Esophagus muscularis mucosa (tissue), 3 donors: ENCODE measurements at regions not wholly inside any gene's neighbourhood (a gene's known extent, or its start where the extent isn't known, plus 50 kb on each side); places are given as distances from the start of the nearest gene placed in this dataset.

ENCODE experiments used
- POLR2A ChIP-seq: fragments of 450-650 bp; IDR thresholded peaks from one replicate; pipeline ENCODE4 v1.6.1; 2017; ENCODE audit warnings: antibody characterized with exemption, moderate library complexity, mild to moderate bottlenecking, low read depth
- TF ChIP-seq, protein P1 (sequence below), 3 experiments: fragments of 200-600 bp in 2 of 3; fragments of 450-650 bp in 1 of 3; sonication (generic) in 2 of 3; IDR thresholded peaks; one replicate each; pipeline ENCODE4 v1.5.1; 2017 to 2019; ENCODE audit warnings: antibody characterized with exemption in 3 of 3, mild to moderate bottlenecking in 2 of 3, moderate library complexity in 1 of 3

DNA sequence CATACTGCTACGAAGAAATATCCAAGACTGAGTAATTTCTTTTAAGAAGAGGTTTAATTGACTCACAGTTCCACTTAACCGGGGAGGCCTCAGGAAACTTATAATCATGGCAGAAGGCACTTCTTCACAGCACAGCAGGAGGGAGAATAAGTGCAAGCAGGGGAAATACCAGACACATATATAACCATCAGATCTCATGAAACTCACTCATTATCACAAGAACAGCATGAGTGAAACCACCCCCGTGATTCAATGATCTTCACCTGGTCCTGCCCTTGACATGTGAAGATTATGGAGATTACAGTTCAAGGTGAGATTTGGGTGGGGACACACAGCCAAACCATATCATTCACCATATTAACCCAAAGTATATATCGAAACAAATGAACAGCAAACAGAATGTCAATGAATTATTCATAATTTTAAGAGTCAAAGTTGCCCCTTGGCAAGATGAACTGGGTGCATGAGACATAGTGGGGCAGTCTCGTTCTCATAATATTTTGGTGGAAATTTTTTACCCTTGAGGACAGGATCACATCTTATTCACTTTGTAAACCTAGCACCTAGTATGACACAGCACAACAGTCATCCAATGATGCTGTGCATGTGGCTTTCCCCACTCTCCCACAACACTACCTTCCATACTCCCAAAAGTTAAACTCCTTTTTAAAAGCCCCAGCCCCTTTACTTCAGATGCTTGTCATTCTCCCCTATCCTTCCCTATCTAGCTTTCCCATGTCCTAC lies 425.3 kb downstream of the ZEB2 start:
- no peak for TF ChIP-seq POLR2A
- TF ChIP-seq, protein P1, sequence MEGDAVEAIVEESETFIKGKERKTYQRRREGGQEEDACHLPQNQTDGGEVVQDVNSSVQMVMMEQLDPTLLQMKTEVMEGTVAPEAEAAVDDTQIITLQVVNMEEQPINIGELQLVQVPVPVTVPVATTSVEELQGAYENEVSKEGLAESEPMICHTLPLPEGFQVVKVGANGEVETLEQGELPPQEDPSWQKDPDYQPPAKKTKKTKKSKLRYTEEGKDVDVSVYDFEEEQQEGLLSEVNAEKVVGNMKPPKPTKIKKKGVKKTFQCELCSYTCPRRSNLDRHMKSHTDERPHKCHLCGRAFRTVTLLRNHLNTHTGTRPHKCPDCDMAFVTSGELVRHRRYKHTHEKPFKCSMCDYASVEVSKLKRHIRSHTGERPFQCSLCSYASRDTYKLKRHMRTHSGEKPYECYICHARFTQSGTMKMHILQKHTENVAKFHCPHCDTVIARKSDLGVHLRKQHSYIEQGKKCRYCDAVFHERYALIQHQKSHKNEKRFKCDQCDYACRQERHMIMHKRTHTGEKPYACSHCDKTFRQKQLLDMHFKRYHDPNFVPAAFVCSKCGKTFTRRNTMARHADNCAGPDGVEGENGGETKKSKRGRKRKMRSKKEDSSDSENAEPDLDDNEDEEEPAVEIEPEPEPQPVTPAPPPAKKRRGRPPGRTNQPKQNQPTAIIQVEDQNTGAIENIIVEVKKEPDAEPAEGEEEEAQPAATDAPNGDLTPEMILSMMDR (IDR thresholded peaks at IDR 0.05), result no peak
